Spinal cord (tissue), 9 donors: ENCODE measurements at regions not wholly inside any gene's neighbourhood (a gene's known extent, or its start where the extent isn't known, plus 50 kb on each side); places are given as distances from the start of the nearest gene placed in this dataset.

Experiments used
- DNase-seq, 6 donors: peaks; one replicate each; pipeline versions ENCODE4 v3.0.0 to v3.0.0-alpha.2; 2013 to 2015; ENCODE audit warnings: low spot score in 6 of 6, low read depth in 4 of 6
- H3K27ac ChIP-seq: one replicate; pipeline ENCODE4 v1.5.1; 2013; ENCODE audit warnings: low read depth, low read length, control low read depth
- H3K27me3 ChIP-seq: one replicate; pipeline ENCODE4 v1.6.1; 2013; ENCODE audit warnings: low read length; ENCODE audit not compliant: control insufficient read depth, insufficient read depth
- H3K36me3 ChIP-seq: one replicate; pipeline ENCODE4 v1.6.1; 2013; ENCODE audit warnings: low read length; ENCODE audit not compliant: control insufficient read depth, insufficient read depth
- H3K4me1 ChIP-seq: one replicate; pipeline ENCODE4 v1.6.1; 2013; ENCODE audit warnings: low read length; ENCODE audit not compliant: control insufficient read depth, insufficient read depth
- H3K4me3 ChIP-seq: one replicate; pipeline ENCODE4 v1.5.1; 2013; ENCODE audit warnings: low read depth, low read length, control low read depth
- H3K9me3 ChIP-seq: one replicate; pipeline ENCODE4 v1.6.1; 2013; ENCODE audit warnings: low read length; ENCODE audit not compliant: control insufficient read depth, insufficient read depth
- WGBS: methylation state at CpG from one replicate; pipeline ENCODE4 v1.1.5; 2013; ENCODE audit warnings: missing lambda C conversion rate; ENCODE audit not compliant: insufficient coverage; 5-methylcytosine and 5-hydroxymethylcytosine counted together
- donor health status: healthy.

DNA sequence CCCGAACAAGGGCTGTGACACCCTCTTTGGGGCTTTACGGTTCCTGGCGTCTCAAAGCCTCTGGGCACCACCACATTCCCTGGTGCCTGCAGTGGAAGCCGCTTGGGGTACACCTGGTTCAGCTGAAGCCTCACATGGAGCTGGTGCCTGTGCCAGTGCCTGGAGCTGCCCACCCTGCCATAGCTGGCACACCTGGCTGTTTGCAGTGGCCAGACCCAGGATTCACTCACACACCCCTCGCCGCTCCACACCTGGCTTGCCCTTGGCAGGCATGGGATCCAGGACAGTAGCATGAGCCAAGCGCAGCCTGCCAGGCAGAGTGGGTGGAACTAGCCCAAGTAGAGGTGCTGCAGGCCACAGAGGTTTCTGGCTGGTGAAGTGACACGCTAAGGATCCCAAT lies 641.8 kb downstream of the TLE4 start:
- no peak for DNase-seq
- Histone ChIP-seq H3K36me3 (no peaks in the 10 kb centered on the region), H3K27ac (no peak overlapping the region), H3K27me3 (no peaks in the 10 kb centered on the region), H3K4me1 (no peaks in the 10 kb centered on the region), H3K9me3 (peaks cover 4% of the 10 kb centered on the region), H3K4me3 (no peak overlapping the region)
- 90% methylated on average over 7 of the region's 8 CpGs for WGBS

DNA sequence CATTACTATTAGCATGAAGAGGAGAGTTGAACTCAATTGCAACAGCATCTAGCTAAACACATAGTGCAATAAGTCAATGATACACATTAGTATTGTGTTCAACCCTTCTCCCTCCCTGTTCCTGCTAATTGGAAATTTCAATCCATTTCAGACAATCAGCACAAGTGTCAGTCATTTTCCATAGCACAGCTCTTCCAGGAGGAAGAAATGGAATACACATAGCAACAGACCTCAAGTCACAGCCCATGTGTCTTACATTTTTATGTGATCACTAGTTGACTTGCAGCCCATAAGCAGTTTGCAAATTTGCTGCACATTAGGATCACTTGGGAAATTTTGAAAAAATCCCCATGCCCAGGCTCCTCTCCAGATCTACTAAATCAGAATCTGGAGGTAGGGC lies 636.9 kb downstream of the TLE4 start:
- no peak for DNase-seq
- H3K27ac ChIP-seq, result no peak overlapping the region

DNA sequence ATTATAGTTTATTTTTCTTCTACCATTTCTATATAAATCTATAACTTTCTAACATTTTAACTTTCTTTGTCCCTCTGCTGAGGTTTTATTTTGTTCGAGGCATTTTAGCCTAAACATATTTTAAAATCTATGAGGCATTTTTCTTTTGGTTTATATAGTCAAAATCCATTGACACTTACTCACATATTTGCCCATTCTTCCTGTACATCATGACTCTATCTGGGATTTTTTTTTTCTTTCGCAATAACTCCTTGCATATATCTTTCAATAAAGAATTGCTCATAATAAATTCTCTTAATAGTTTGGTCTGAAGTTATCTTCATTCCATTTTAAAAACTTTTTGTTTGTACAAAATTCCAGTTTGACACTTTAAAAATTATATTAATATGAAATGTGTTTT lies 632.3 kb downstream of the TLE4 start:
- Histone ChIP-seq H3K27me3 (no peaks in the 10 kb centered on the region), H3K4me1 (no peaks in the 10 kb centered on the region), H3K9me3 (no peaks in the 10 kb centered on the region), H3K4me3 (no peak overlapping the region), H3K27ac (no peak overlapping the region), H3K36me3 (no peaks in the 10 kb centered on the region)
- no peak for DNase-seq
- WGBS, result no CpG with 5 or more reads among the region's 2 CpGs

More for the DNA sequence above, 636.9 kb downstream of the TLE4 start:
- Histone ChIP-seq H3K9me3 (peaks cover 4% of the 10 kb centered on the region), H3K27me3 (no peaks in the 10 kb centered on the region), H3K36me3 (no peaks in the 10 kb centered on the region), H3K4me3 (no peak overlapping the region), H3K4me1 (no peaks in the 10 kb centered on the region)

DNA sequence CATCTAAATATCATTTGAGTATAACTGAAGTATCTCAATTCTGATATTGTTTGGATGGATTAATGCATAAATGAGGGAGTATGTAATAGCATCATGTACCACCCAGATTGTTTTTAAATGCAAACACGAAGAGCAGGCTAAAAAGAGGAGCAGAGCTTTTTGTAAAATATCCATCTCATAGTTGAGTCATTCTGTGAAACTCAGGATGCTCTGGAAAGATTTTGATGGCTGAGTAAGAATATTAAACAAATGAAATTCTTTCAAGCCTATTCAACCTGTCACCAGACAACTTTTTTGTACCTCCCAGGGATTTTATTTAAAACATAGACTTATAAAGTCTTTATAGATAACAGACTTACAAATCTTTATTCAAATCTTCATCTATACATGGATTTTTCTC lies 625.9 kb downstream of the TLE4 start:
- no CpG with 5 or more reads among the region's 1 CpG for WGBS
- no peak for DNase-seq
- Histone ChIP-seq H3K4me3 (no peak overlapping the region), H3K9me3 (no peaks in the 10 kb centered on the region), H3K4me1 (no peaks in the 10 kb centered on the region), H3K36me3 (no peaks in the 10 kb centered on the region), H3K27ac (no peak overlapping the region), H3K27me3 (no peaks in the 10 kb centered on the region)

DNA sequence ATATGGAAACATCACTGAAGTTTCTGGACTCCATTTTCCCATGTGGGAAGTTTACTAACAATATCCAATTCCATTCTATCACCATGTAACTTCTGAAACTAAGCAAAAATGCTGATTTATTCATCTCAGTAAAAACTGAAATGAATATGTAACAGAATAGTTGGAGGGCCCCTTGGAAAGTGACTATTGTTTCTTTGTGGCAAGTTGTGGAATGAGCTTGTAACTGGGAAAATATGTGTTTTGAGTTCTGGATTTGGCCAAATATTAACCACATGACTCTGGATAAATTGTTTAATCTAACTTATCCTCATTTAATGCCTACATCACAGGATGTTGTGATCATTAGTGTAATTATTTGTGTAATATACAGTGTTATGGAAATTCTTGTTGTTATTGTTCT lies 619.3 kb downstream of the TLE4 start:
- DNase-seq, result no peak
- Histone ChIP-seq H3K4me3 (no peak overlapping the region), H3K27me3 (no peaks in the 10 kb centered on the region), H3K27ac (no peak overlapping the region), H3K36me3 (no peaks in the 10 kb centered on the region), H3K9me3 (no peaks in the 10 kb centered on the region), H3K4me1 (no peaks in the 10 kb centered on the region)

DNA sequence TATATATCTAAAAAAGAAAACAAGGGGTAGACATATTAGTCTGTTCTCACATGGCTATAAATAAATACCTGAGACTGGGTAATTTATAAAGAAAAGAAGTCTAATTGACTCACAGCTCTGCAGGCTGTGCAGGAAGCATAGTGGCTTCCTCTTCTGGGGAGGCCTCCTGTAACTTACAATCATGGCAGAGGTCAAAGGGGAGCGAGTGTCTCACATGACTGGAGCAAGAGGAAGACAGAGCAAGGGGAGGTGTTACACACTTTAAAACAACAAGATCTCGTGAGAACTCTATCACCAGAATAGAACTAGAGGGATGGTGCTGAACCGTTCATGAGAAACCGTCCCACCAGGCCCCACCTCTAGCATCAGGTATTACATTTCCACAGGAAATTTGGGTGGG lies 616.8 kb downstream of the TLE4 start:
- 100% methylated on average over 1 of the region's 4 CpGs for WGBS
- no peak overlapping the region for H3K4me3 ChIP-seq
- H3K36me3 ChIP-seq, result no peaks in the 10 kb centered on the region
- H3K27me3 ChIP-seq, result no peaks in the 10 kb centered on the region
- no peaks in the 10 kb centered on the region for H3K9me3 ChIP-seq
- DNase-seq, result no peak
- H3K27ac ChIP-seq, result no peak overlapping the region
- no peaks in the 10 kb centered on the region for H3K4me1 ChIP-seq

DNA sequence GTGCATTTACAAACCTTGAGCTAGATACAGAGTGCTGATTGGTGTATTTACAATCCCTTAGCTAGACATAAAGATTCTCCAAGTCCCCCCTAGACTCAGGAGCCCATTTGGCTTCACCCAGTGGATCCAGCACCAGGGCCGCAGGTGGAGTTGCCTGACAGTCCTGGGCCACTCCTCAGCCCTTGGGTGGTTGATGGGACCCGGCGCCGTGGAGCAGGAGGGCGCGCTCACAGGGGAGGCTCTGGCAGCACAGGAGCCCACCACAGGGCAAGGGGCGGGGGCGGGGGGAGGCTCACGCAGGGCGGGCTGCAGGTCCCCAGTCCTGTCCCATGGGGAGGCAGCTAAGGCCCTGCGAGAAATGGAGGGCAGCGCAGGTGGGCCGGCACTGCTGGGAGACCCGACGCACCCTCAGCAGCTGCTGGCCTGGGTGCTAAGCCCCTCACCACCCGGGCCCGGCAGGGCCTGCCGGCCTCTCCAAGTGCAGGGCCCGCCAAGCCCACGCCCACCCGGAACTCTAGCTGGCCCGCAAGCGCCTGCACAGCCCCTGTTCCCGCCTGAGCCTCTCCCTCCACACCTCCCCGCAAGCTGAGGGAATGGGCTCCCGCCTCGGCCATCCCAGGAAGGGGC lies 613.5 kb downstream of the TLE4 start:
- 99% methylated on average over 27 of the region's 27 CpGs for WGBS
- no peaks in the 10 kb centered on the region for H3K36me3 ChIP-seq
- no peaks in the 10 kb centered on the region for H3K27me3 ChIP-seq
- DNase-seq, result no peak
- no peaks in the 10 kb centered on the region for H3K4me1 ChIP-seq
- H3K4me3 ChIP-seq, result no peak overlapping the region
- H3K9me3 ChIP-seq, result no peaks in the 10 kb centered on the region
- no peak overlapping the region for H3K27ac ChIP-seq

DNA sequence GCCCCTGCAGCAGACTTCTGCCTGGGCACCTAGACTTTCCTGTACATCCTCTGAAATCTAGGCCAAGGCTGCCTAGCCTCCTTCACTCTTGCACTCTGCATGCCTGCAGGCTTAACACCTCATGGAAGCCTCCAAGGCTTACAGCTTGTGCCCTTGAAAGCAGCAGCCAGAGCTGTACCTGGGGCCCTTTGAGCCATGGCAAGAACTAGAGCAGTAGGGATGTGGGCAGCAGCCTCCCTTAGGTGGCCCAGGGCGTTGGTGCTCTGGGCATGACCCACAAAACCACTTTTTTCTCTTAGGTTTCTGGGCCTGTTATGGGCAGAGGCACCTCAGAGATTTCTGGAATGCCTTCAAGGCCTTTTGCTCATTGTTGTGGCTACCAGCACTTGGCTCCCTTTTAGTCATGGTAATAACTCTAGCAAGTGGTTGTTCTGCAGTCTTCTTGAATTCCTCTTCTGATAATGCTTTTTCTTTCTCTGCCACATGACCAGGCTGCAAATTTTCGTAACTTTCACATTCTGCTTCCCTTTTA lies 606.2 kb downstream of the TLE4 start:
- no peaks in the 10 kb centered on the region for H3K4me1 ChIP-seq
- H3K36me3 ChIP-seq, result no peaks in the 10 kb centered on the region
- H3K9me3 ChIP-seq, result peaks cover 3% of the 10 kb centered on the region
- no peak overlapping the region for H3K4me3 ChIP-seq
- H3K27me3 ChIP-seq, result no peaks in the 10 kb centered on the region
- 63% methylated on average over 1 of the region's 2 CpGs for WGBS
- DNase-seq, result no peak
- no peak overlapping the region for H3K27ac ChIP-seq

DNA sequence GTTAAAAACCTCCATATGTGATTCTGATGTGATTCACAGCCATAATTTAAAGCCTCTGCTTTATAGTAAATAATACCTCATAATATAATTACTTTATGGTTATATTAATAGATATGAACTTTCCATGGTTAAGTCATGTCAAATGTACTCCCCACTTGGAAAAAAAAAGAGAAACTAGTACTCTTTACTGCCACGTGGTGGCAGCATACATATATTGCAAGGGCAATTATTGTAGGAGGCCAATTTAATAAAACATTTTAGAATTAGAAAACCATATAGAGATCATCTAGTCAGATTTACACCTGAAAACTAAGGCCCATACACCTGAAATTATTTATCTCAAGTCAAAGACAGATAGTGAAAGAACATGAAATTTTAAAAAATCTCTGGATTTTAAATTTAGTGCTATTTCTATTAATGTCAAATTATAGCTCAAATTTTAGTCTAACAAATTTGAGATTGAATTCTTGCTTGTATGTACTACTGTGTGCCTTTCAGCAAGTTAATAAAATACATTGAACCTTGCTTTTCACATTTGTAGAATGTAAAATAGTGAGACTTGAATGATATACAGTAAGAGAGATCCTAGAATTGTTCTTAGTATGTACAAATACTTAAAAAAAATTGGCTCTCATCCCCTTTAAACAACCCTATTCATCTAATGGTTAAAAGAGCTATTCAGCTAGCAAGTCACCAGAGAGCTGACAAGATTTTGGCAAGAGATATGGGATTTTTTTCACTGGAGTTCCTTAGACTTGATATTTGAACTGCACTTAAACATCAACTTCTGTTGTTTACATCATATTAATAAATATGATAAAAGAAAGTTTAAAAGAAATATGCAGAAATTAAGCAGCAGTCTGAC lies 603.8 kb downstream of the TLE4 start:
- no peaks in the 10 kb centered on the region for H3K27me3 ChIP-seq
- no peak overlapping the region for H3K27ac ChIP-seq
- no peak overlapping the region for H3K4me3 ChIP-seq
- peak in 2 of 6 donors; percentile 53 to 62 for DNase-seq
- no peaks in the 10 kb centered on the region for H3K4me1 ChIP-seq
- no CpG with 5 or more reads among the region's 1 CpG for WGBS
- no peaks in the 10 kb centered on the region for H3K36me3 ChIP-seq
- H3K9me3 ChIP-seq, result peaks cover 3% of the 10 kb centered on the region

DNA sequence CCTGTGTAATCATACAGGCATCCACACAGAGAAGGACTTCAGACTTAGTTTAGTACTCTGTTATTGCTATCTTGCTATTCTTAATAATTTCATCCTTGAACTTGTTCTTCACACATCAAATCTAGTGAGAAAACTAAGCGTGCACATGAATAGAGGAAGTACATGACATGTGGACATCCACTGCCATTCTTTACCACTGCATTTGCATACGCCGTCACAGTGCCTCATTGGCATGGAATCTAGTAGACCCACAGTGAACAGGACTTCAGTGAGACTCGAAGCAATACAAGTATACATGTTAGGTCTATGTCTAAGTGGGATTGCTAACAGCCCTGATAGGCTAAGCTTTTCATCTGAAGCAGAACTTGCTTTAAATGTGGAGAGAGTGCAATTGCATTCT lies 592.1 kb downstream of the TLE4 start:
- no peak for DNase-seq
- Histone ChIP-seq H3K4me3 (no peak overlapping the region), H3K27ac (no peak overlapping the region), H3K27me3 (no peaks in the 10 kb centered on the region), H3K4me1 (no peaks in the 10 kb centered on the region), H3K9me3 (no peaks in the 10 kb centered on the region), H3K36me3 (no peaks in the 10 kb centered on the region)
- WGBS, result 100% methylated on average over 2 of the region's 4 CpGs
